ENCODE measurements at regions not wholly inside any gene's neighbourhood (a gene's known extent, or its start where the extent isn't known, plus 50 kb on each side); places are given as distances from the start of the nearest gene placed in this dataset.

GRCh38 chr3:83093222-83093572 is 1331.8 kb upstream of the GBE1 start:
- TF ChIP-seq TSC22D4 (tag; IDR thresholded peaks at IDR 0.05) (no peak), ZFPM2 (CRISPR knock-in tag; IDR thresholded peaks at IDR 0.05) (no peak), MEF2D (tag; conservative IDR thresholded peaks at IDR 0.05; ENCODE audit: low read depth) (no peak), SMC3 (conservative IDR thresholded peaks at IDR 0.05; ENCODE audit: insufficient read depth, low read depth, low read length) (no peak), RNF219 (CRISPR knock-in tag; IDR thresholded peaks at IDR 0.05) (no peak), ZKSCAN1 (IDR thresholded peaks at IDR 0.05; ENCODE audit: low read depth, low read length) (no peak), TRIM24 (IDR thresholded peaks at IDR 0.05) (no peak), SAFB2 (IDR thresholded peaks at IDR 0.05; ENCODE audit: borderline replicate concordance, low read depth, low read length, severe bottlenecking) (no peak)
- TF ChIP-seq, protein P1, sequence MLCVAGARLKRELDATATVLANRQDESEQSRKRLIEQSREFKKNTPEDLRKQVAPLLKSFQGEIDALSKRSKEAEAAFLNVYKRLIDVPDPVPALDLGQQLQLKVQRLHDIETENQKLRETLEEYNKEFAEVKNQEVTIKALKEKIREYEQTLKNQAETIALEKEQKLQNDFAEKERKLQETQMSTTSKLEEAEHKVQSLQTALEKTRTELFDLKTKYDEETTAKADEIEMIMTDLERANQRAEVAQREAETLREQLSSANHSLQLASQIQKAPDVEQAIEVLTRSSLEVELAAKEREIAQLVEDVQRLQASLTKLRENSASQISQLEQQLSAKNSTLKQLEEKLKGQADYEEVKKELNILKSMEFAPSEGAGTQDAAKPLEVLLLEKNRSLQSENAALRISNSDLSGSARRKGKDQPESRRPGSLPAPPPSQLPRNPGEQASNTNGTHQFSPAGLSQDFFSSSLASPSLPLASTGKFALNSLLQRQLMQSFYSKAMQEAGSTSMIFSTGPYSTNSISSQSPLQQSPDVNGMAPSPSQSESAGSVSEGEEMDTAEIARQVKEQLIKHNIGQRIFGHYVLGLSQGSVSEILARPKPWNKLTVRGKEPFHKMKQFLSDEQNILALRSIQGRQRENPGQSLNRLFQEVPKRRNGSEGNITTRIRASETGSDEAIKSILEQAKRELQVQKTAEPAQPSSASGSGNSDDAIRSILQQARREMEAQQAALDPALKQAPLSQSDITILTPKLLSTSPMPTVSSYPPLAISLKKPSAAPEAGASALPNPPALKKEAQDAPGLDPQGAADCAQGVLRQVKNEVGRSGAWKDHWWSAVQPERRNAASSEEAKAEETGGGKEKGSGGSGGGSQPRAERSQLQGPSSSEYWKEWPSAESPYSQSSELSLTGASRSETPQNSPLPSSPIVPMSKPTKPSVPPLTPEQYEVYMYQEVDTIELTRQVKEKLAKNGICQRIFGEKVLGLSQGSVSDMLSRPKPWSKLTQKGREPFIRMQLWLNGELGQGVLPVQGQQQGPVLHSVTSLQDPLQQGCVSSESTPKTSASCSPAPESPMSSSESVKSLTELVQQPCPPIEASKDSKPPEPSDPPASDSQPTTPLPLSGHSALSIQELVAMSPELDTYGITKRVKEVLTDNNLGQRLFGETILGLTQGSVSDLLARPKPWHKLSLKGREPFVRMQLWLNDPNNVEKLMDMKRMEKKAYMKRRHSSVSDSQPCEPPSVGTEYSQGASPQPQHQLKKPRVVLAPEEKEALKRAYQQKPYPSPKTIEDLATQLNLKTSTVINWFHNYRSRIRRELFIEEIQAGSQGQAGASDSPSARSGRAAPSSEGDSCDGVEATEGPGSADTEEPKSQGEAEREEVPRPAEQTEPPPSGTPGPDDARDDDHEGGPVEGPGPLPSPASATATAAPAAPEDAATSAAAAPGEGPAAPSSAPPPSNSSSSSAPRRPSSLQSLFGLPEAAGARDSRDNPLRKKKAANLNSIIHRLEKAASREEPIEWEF (CRISPR knock-in tag; IDR thresholded peaks at IDR 0.05): no peak
- TF ChIP-seq, protein P2, sequence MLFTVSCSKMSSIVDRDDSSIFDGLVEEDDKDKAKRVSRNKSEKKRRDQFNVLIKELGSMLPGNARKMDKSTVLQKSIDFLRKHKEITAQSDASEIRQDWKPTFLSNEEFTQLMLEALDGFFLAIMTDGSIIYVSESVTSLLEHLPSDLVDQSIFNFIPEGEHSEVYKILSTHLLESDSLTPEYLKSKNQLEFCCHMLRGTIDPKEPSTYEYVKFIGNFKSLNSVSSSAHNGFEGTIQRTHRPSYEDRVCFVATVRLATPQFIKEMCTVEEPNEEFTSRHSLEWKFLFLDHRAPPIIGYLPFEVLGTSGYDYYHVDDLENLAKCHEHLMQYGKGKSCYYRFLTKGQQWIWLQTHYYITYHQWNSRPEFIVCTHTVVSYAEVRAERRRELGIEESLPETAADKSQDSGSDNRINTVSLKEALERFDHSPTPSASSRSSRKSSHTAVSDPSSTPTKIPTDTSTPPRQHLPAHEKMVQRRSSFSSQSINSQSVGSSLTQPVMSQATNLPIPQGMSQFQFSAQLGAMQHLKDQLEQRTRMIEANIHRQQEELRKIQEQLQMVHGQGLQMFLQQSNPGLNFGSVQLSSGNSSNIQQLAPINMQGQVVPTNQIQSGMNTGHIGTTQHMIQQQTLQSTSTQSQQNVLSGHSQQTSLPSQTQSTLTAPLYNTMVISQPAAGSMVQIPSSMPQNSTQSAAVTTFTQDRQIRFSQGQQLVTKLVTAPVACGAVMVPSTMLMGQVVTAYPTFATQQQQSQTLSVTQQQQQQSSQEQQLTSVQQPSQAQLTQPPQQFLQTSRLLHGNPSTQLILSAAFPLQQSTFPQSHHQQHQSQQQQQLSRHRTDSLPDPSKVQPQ (CRISPR knock-in tag; IDR thresholded peaks at IDR 0.05; ENCODE audit: borderline replicate concordance): no peak
- Histone ChIP-seq H3K36me3 (ENCODE audit: control insufficient read depth, insufficient read depth, low read length) (no peaks in the 10 kb centered on the region), H3K79me2 (ENCODE audit: control insufficient read depth, insufficient read depth, low read length) (no peaks in the 10 kb centered on the region), H3K9ac (ENCODE audit: insufficient read depth in 1 of 2, low read depth in 2 of 2, low read length in 2 of 2) (no peak overlapping the region), H3K4me1 (replicated peaks in 1 of 2; ENCODE audit: control insufficient read depth in 2 of 2, insufficient read depth in 2 of 2, low read length in 2 of 2) (no peaks in the 10 kb centered on the region), H3K27me3 (ENCODE audit: control insufficient read depth in 2 of 2, insufficient read depth in 2 of 2, low read length in 2 of 2) (no peaks in the 10 kb centered on the region), H3K4me3 (no peak overlapping the region), H2AFZ (ENCODE audit: low read depth, low read length) (no peak overlapping the region), H3K27ac (ENCODE audit: extremely low read depth, low read depth, low read length) (no peak overlapping the region), H3K9me3 (replicated peaks; ENCODE audit: control insufficient read depth, insufficient read depth, low read depth, low read length) (no peaks in the 10 kb centered on the region), H3K9me1 (ENCODE audit: control insufficient read depth, insufficient read depth, low read length) (no peaks in the 10 kb centered on the region), H4K20me1 (replicated peaks; ENCODE audit: control insufficient read depth, insufficient read depth, low read length) (no peaks in the 10 kb centered on the region), H3K4me2 (ENCODE audit: insufficient read depth, low read length) (no peak overlapping the region)
- in situ Hi-C loops (cut with MboI) (no loop called here), intact Hi-C loops (cut with micrococcal nuclease) (no loop called here)
- WGBS (ENCODE audit: insufficient coverage, low coverage, missing lambda C conversion rate): 0% methylated on average over 4 of the region's 4 CpGs
- ATAC-seq (no peak), DNase-seq (ENCODE audit: extremely low read depth in 1 of 4, low spot score in 3 of 4) (no peak), FAIRE-seq (no peak)
- POLR2A ChIA-PET: no interaction called here
- CTCF ChIA-PET (ENCODE audit: low intra/inter-chr PET ratio): no interaction called here
- no TSS peak for BruUV-seq (replicated peaks)
